Lung (tissue), 11 donors: ENCODE measurements at regions not wholly inside any gene's neighbourhood (a gene's known extent, or its start where the extent isn't known, plus 50 kb on each side); places are given as distances from the start of the nearest gene placed in this dataset.

Experiments used
- ATAC-seq: fragments of 200-7000 bp; cut with Tn5 transposase; one replicate; pipeline ENCODE4 v1.9.1; 2020; ENCODE audit warnings: moderate number of reproducible peaks; ENCODE audit not compliant: insufficient read depth, low FRiP score
- DNase-seq, 3 donors: peaks; one replicate each; pipeline ENCODE4 v3.0.0-alpha.2; 2013 to 2017
- H3K27ac ChIP-seq, 2 donors: one replicate each; pipeline ENCODE4 v1.5.1; 2013; ENCODE audit warnings: mild to moderate bottlenecking in 2 of 2, moderate library complexity in 2 of 2, control low read depth in 1 of 2, inconsistent platforms in 1 of 2, low read depth in 1 of 2, low read length in 1 of 2
- H3K27me3 ChIP-seq, 3 donors: one replicate each; pipeline ENCODE4 v1.5.1; 2013; ENCODE audit warnings: low read length in 2 of 3; ENCODE audit not compliant: control insufficient read depth in 3 of 3, insufficient read depth in 3 of 3
- H3K36me3 ChIP-seq, 4 donors: one replicate each; pipeline ENCODE4 v1.5.1; 2013; ENCODE audit warnings: low read length in 4 of 4, mild to moderate bottlenecking in 1 of 4, moderate library complexity in 1 of 4; ENCODE audit not compliant: control insufficient read depth in 4 of 4, insufficient read depth in 4 of 4
- H3K4me1 ChIP-seq, 5 donors: one replicate each; pipeline ENCODE4 v1.5.1; 2013; ENCODE audit warnings: low read length in 5 of 5, mild to moderate bottlenecking in 2 of 5, moderate library complexity in 1 of 5; ENCODE audit not compliant: control insufficient read depth in 5 of 5, insufficient read depth in 5 of 5
- H3K4me3 ChIP-seq: one replicate; pipeline ENCODE4 v1.5.1; 2013; ENCODE audit warnings: mild to moderate bottlenecking, control low read depth, moderate library complexity
- H3K9ac ChIP-seq, 2 donors: one replicate each; pipeline ENCODE4 v1.5.1; 2013; ENCODE audit warnings: low read length in 2 of 2, control low read depth in 1 of 2; ENCODE audit not compliant: insufficient read depth in 1 of 2
- H3K9me3 ChIP-seq, 4 donors: one replicate each; pipeline ENCODE4 v1.5.1; 2013; ENCODE audit warnings: low read length in 3 of 4, mild to moderate bottlenecking in 1 of 4, moderate library complexity in 1 of 4; ENCODE audit not compliant: control insufficient read depth in 4 of 4, insufficient read depth in 3 of 4
- WGBS, 2 donors: extraction: QIAGEN DNeasy Blood & Tissue Kit; methylation state at CpG; one replicate each; pipeline ENCODE4 v1.1.7; 2013; 5-methylcytosine and 5-hydroxymethylcytosine counted together
- TF ChIP-seq, protein P1 (sequence below): IDR thresholded peaks from 2 replicates; pipeline ENCODE4 v1.5.1; 2012; ENCODE audit warnings: mild to moderate bottlenecking; ENCODE audit errors: control extremely low read depth, extremely low read depth
- donor health status: control.
- donor health status: control.
- donor health status: Bipolar disorder and iron deficiency.
- donor health status: healthy.
- donor health status: DM: yes; HTN: yes; CAD: no.

DNA sequence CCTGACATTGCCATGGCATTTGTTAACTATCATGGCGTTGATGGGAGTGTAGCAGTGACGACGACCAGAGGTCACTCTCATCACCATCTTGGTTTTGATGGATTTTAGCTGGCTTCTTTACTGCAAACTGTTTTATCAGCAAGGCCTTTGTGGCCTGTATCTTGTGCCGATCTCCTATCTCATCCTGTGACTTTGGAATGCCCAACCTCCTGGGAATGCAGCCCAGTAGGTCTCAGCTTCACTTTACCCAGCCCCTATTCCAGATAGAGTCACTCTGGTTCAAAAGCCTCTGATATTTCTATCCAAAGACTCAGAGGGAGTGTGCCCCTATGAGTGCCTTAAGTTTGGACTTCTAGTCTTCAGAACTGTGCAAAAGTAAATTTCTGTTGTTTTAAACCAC, 130.1 kb downstream of the ADAMTS1 start:
- no peaks in the 10 kb centered on the region for H3K36me3 ChIP-seq
- H3K4me3 ChIP-seq, result no peak overlapping the region
- H3K27ac ChIP-seq, result no peak overlapping the region
- TF ChIP-seq, protein P1, sequence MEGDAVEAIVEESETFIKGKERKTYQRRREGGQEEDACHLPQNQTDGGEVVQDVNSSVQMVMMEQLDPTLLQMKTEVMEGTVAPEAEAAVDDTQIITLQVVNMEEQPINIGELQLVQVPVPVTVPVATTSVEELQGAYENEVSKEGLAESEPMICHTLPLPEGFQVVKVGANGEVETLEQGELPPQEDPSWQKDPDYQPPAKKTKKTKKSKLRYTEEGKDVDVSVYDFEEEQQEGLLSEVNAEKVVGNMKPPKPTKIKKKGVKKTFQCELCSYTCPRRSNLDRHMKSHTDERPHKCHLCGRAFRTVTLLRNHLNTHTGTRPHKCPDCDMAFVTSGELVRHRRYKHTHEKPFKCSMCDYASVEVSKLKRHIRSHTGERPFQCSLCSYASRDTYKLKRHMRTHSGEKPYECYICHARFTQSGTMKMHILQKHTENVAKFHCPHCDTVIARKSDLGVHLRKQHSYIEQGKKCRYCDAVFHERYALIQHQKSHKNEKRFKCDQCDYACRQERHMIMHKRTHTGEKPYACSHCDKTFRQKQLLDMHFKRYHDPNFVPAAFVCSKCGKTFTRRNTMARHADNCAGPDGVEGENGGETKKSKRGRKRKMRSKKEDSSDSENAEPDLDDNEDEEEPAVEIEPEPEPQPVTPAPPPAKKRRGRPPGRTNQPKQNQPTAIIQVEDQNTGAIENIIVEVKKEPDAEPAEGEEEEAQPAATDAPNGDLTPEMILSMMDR, result no peak
- DNase-seq, result no peak
- H3K27me3 ChIP-seq, result no peaks in the 10 kb centered on the region
- H3K9me3 ChIP-seq, result no peaks in the 10 kb centered on the region
- no peak for ATAC-seq
- H3K9ac ChIP-seq, result no peak overlapping the region
- no peaks in the 10 kb centered on the region for H3K4me1 ChIP-seq
- 82 to 87% methylated on average over 4 of the region's 4 CpGs for WGBS, 2 donors

DNA sequence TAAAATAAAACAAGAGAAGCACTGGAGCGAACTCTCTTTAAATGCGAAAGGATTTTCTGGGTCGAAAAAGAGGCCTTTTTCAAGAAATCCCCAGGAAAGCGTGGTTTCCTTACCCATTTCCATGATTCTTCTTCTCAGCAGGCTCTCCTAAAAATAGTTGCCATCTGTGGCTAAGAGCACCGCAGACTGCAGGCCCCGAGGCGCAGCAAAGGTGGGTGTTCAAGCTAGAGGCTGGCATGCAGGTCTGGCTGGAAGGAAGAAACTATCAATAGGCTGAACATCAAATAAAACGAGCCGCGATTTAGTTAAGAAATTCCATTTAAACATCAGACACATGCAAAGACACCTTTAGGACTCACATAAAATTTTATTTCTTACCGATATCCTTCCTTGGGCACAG, 135.1 kb downstream of the ADAMTS1 start:
- TF ChIP-seq, protein P1, result no peak
- Histone ChIP-seq H3K27me3 (no peaks in the 10 kb centered on the region), H3K9ac (no peak overlapping the region), H3K27ac (no peak overlapping the region), H3K36me3 (no peaks in the 10 kb centered on the region), H3K9me3 (no peaks in the 10 kb centered on the region), H3K4me1 (no peaks in the 10 kb centered on the region), H3K4me3 (no peak overlapping the region)
- ATAC-seq (no peak), DNase-seq (no peak)
- WGBS, 2 donors, result 56 to 74% methylated on average over 11 of the region's 11 CpGs

GRCh38 chr21:26709090-26709489, 136.0 kb upstream of the CYYR1 start:
- no peak for DNase-seq
- no peaks in the 10 kb centered on the region for H3K4me1 ChIP-seq
- TF ChIP-seq, protein P1, result no peak
- H3K27me3 ChIP-seq, result no peaks in the 10 kb centered on the region
- WGBS, 2 donors, result 88 to 97% methylated on average over 7 of the region's 7 CpGs
- H3K9me3 ChIP-seq, result no peaks in the 10 kb centered on the region
- H3K9ac ChIP-seq, result no peak overlapping the region
- H3K36me3 ChIP-seq, result no peaks in the 10 kb centered on the region
- no peak overlapping the region for H3K4me3 ChIP-seq
- ATAC-seq, result no peak
- no peak overlapping the region for H3K27ac ChIP-seq

DNA sequence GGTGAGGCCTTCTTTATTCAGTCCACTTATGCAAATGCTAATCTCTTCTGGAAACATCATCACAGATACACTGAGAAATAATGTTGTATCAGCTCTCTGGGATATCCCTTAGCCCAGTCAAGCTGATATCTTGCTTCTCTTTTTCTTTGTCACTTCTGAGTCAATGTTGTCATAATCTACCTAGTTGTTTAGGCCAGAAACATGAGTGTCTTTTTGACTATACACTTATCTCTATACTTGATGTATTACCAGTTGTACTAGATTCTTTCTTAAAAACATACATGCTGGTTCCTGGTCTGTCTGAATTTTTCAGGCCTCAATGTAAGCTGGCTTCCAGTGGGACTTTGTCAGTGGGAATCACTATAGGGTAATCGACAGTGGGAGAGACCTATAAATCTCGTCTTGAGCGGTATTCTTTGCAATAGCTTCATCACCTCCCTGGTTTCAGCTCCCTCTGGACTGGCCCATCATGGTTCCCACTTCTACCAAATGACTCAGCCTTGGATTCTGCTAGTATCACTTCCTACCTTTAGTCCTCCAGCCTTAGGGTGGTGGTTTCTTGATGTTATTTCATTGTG, 135.2 kb upstream of the CYYR1 start:
- no peak overlapping the region for H3K9ac ChIP-seq
- H3K27me3 ChIP-seq, result no peaks in the 10 kb centered on the region
- TF ChIP-seq, protein P1, result no peak
- H3K36me3 ChIP-seq, result no peaks in the 10 kb centered on the region
- DNase-seq, result no peak
- 95 to 97% methylated on average over 3 of the region's 3 CpGs for WGBS, 2 donors
- H3K4me1 ChIP-seq, result no peaks in the 10 kb centered on the region
- H3K4me3 ChIP-seq, result no peak overlapping the region
- no peaks in the 10 kb centered on the region for H3K9me3 ChIP-seq
- no peak for ATAC-seq
- H3K27ac ChIP-seq, result no peak overlapping the region
